Panc1 (cell line): ENCODE measurements at regions not wholly inside any gene's neighbourhood (a gene's known extent, or its start where the extent isn't known, plus 50 kb on each side); places are given as distances from the start of the nearest gene placed in this dataset.

Experiments used
- ATAC-seq: fragments of 200-7000 bp; cut with Tn5 transposase; 2 replicates; pipeline ENCODE4 v1.9.1; 2020; ENCODE audit warnings: mild to moderate bottlenecking, moderate library complexity
- BruUV-seq: library from RNA; stranded (reverse); fragments of 400-500 nt; replicated peaks from 2 replicates; lab custom pipeline; 2021; lab: Mats Ljungman, UMichigan
- CTCF ChIA-PET: fragments of 300-600 bp; sonication (Branson Sonifier 250); formaldehyde crosslinking; loops from one replicate; lab custom pipeline; 2022; ENCODE audit warnings: antibody characterized with exemption; lab: Charles Lee
- POLR2A ChIA-PET: fragments of 300-600 bp; sonication (Branson Sonifier 250); formaldehyde crosslinking; loops from one replicate; lab custom pipeline; 2022; ENCODE audit warnings: antibody characterized with exemption; lab: Charles Lee
- DNase-seq: peaks from one replicate; pipeline ENCODE4 v3.0.0-alpha.2; 2010; ENCODE audit warnings: low read depth, low spot score
- H3K27ac ChIP-seq: 2 replicates; pipeline ENCODE4 v1.5.1; 2011; ENCODE audit warnings: mild to moderate bottlenecking, low read length, inconsistent platforms
- H3K27me3 ChIP-seq: fragments of 200-500 bp; sonication (Bioruptor generic); 2 replicates; pipeline ENCODE4 v1.6.0; 2014; ENCODE audit warnings: low read length, inconsistent platforms; ENCODE audit not compliant: control insufficient read depth, insufficient read depth
- H3K36me3 ChIP-seq: fragments of 200-500 bp; sonication (Bioruptor generic); 2 replicates; pipeline ENCODE4 v1.5.1; 2014; ENCODE audit warnings: inconsistent platforms, mild to moderate bottlenecking, low read length, moderate library complexity; ENCODE audit not compliant: control insufficient read depth, insufficient read depth
- H3K4me1 ChIP-seq: 2 replicates; pipeline ENCODE4 v1.5.1; 2011; ENCODE audit warnings: inconsistent platforms, mild to moderate bottlenecking, low read length, moderate library complexity; ENCODE audit not compliant: control insufficient read depth, insufficient read depth
- H3K4me3 ChIP-seq, 2 experiments: 2 replicates each; pipeline ENCODE4 v1.5.1; 2011 to 2012; ENCODE audit warnings: low read depth in 2 of 2, low read length in 2 of 2, mild to moderate bottlenecking in 2 of 2, inconsistent platforms in 1 of 2, moderate library complexity in 1 of 2
- H3K9me3 ChIP-seq: fragments of 200-500 bp; sonication (Bioruptor generic); 2 replicates; pipeline ENCODE4 v1.5.1; 2014; ENCODE audit warnings: low read depth, mild to moderate bottlenecking, inconsistent platforms, low read length, moderate library complexity; ENCODE audit not compliant: control insufficient read depth, insufficient read depth
- POLR2AphosphoS5 ChIP-seq: IDR thresholded peaks from 2 replicates; pipeline ENCODE4 v1.6.1; 2012; ENCODE audit warnings: mild to moderate bottlenecking, low read depth, low read length, moderate library complexity
- SIN3A ChIP-seq: IDR thresholded peaks from 2 replicates; pipeline ENCODE4 v1.6.1; 2012; ENCODE audit warnings: low read depth, mild to moderate bottlenecking, low read length, moderate library complexity, borderline replicate concordance; ENCODE audit not compliant: insufficient read depth
- TCF7L2 ChIP-seq: IDR thresholded peaks from 2 replicates; pipeline ENCODE4 v1.6.1; 2011; ENCODE audit warnings: mild to moderate bottlenecking, low read depth, low read length, inconsistent platforms
- in situ Hi-C: cut with HindIII; loops from 2 replicates; pipeline ENCODE4 v1.10.0; 2016; ENCODE audit warnings: low sequenced_read_pairs, low pct_unique_long_range_greater_than_20kb
- intact Hi-C: fragments of 100-400 bp; cut with micrococcal nuclease; formaldehyde crosslinking; loops from one replicate; pipeline ENCODE4 v1.10.0; 2022; ENCODE audit not compliant: unreplicated experiment
- TF ChIP-seq, protein P1 (sequence below): fragments of 450-650 bp; IDR thresholded peaks from 2 replicates; pipeline ENCODE4 v1.5.1; 2017; ENCODE audit warnings: mild to moderate bottlenecking
- TF ChIP-seq, protein P2 (sequence below), 2 experiments: IDR thresholded peaks; 2 replicates each; pipeline ENCODE4 v1.6.1; 2011 to 2012; ENCODE audit warnings: low read depth in 2 of 2, control low read depth in 1 of 2, low read length in 1 of 2, mild to moderate bottlenecking in 1 of 2, moderate library complexity in 1 of 2; ENCODE audit not compliant: insufficient read depth in 1 of 2

DNA sequence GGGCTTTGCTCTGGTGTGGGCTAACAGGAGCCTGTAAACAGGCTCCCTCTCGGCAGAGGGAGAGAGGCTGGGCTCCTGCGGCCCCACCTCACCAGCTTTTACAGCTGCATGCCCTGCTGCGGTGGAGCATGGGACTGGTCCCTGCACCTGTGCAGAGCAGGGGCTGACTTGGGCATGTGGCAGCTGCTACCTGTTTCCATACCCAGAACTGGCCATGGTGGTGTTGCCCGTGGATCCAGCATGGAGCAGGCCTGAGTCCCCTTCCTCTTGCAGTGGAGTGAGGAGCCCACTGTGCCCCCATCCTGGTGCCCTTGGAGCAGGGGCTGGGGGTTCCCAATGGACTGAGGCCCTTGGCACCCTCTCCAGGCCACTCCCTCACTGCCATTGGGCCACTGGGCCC lies 91.9 kb upstream of the MGMT start:
- in situ Hi-C loops, result no loop called here
- no peak overlapping the region for H3K4me3 ChIP-seq
- no peak overlapping the region for H3K27ac ChIP-seq
- CTCF ChIA-PET, result no interaction called here
- intact Hi-C loops, result no loop called here
- H3K36me3 ChIP-seq, result no peaks in the 10 kb centered on the region
- no TSS peak for BruUV-seq
- no peak for DNase-seq
- H3K9me3 ChIP-seq, result no peaks in the 10 kb centered on the region
- ATAC-seq, result no peak
- POLR2A ChIA-PET, result no interaction called here
- H3K4me1 ChIP-seq, result no peaks in the 10 kb centered on the region
- TF ChIP-seq, protein P1, sequence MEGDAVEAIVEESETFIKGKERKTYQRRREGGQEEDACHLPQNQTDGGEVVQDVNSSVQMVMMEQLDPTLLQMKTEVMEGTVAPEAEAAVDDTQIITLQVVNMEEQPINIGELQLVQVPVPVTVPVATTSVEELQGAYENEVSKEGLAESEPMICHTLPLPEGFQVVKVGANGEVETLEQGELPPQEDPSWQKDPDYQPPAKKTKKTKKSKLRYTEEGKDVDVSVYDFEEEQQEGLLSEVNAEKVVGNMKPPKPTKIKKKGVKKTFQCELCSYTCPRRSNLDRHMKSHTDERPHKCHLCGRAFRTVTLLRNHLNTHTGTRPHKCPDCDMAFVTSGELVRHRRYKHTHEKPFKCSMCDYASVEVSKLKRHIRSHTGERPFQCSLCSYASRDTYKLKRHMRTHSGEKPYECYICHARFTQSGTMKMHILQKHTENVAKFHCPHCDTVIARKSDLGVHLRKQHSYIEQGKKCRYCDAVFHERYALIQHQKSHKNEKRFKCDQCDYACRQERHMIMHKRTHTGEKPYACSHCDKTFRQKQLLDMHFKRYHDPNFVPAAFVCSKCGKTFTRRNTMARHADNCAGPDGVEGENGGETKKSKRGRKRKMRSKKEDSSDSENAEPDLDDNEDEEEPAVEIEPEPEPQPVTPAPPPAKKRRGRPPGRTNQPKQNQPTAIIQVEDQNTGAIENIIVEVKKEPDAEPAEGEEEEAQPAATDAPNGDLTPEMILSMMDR, result no peak
- no peak for TF ChIP-seq POLR2AphosphoS5
- TF ChIP-seq TCF7L2, result no peak
- TF ChIP-seq, protein P2, sequence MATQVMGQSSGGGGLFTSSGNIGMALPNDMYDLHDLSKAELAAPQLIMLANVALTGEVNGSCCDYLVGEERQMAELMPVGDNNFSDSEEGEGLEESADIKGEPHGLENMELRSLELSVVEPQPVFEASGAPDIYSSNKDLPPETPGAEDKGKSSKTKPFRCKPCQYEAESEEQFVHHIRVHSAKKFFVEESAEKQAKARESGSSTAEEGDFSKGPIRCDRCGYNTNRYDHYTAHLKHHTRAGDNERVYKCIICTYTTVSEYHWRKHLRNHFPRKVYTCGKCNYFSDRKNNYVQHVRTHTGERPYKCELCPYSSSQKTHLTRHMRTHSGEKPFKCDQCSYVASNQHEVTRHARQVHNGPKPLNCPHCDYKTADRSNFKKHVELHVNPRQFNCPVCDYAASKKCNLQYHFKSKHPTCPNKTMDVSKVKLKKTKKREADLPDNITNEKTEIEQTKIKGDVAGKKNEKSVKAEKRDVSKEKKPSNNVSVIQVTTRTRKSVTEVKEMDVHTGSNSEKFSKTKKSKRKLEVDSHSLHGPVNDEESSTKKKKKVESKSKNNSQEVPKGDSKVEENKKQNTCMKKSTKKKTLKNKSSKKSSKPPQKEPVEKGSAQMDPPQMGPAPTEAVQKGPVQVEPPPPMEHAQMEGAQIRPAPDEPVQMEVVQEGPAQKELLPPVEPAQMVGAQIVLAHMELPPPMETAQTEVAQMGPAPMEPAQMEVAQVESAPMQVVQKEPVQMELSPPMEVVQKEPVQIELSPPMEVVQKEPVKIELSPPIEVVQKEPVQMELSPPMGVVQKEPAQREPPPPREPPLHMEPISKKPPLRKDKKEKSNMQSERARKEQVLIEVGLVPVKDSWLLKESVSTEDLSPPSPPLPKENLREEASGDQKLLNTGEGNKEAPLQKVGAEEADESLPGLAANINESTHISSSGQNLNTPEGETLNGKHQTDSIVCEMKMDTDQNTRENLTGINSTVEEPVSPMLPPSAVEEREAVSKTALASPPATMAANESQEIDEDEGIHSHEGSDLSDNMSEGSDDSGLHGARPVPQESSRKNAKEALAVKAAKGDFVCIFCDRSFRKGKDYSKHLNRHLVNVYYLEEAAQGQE (IDR thresholded peaks at IDR 0.05; ENCODE audit: insufficient read depth in 1 of 2, low read depth in 2 of 2, low read length in 1 of 2), result no peak
- TF ChIP-seq SIN3A, result no peak
- H3K27me3 ChIP-seq, result peaks cover 12% of the 10 kb centered on the region; the same call in 1 of the 2 replicates

DNA sequence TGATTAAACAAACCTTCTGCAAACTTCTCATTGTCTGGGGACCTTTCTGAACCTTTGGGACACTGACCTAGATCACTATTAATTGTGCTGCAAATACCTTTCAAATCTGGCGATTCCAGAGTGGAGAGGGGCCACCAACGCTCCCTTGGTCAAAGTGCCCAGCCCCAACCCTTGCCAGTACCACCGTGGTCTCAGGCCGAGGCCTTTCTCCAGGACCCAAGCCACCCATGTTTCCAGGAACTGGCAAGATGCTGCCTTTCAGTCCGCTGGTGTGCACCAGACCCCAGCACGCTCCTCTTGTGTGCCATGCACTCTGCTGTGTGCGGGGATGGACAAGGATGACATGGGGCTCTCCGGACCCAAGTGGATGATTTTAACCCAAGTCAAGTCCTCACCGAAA lies 91.1 kb upstream of the MGMT start:
- Histone ChIP-seq H3K27me3 (peaks cover 10% of the 10 kb centered on the region; the same call in 1 of the 2 replicates), H3K36me3 (no peaks in the 10 kb centered on the region), H3K9me3 (no peaks in the 10 kb centered on the region), H3K27ac (no peak overlapping the region), H3K4me1 (no peaks in the 10 kb centered on the region), H3K4me3 (no peak overlapping the region)
- BruUV-seq, result no TSS peak
- intact Hi-C loops (no loop called here), in situ Hi-C loops (no loop called here)
- CTCF ChIA-PET, result no interaction called here
- ATAC-seq, result no peak
- POLR2A ChIA-PET, result no interaction called here
- TF ChIP-seq SIN3A (no peak), POLR2AphosphoS5 (no peak), TCF7L2 (no peak)
- TF ChIP-seq, protein P2 (IDR thresholded peaks at IDR 0.05; ENCODE audit: insufficient read depth in 1 of 2, low read depth in 2 of 2, low read length in 1 of 2), result no peak
- TF ChIP-seq, protein P1, result no peak
- DNase-seq, result no peak
